ENCODE measurements at regions not wholly inside any gene's neighbourhood (a gene's known extent, or its start where the extent isn't known, plus 50 kb on each side); places are given as distances from the start of the nearest gene placed in this dataset.
"Not testable (repeated sequence)": the region's sequence is repeated elsewhere in the genome, so short reads cannot be mapped to it uniquely, and the experiment has no call there.

DNA sequence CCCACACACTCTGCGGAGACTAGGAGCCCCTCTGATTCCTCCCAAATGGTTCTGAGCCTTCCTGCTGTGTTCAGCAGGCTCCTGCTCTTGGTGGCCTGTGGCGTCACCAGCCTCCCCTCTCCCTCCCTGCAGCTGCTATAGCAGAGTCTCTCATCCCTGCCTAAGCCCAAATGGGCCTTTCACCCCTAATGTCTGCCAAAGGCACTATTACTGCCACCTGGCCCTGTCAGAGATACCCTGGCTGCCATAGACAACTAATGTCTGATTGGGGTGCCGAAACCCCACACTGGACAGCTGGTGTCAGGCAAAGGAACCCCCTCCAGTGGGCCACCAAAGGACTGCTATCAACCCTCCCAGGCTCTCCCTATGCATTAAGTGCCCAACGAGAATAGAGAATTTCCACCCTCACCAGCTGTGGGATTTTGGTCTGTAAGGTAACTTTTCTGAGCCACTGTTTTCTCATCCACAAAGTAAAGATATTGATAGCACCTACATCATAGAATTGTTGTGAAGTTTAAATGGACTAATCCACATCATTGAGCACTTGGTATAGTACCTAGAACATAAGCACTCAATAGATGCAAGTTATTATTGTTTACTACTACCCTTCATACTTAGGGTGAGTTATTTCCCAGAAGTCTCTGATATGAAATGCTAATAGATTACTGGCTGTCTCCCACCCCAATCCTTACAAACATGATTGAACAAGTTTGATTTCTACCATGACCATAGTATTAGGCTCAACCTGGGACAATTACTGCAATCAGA is 421.3 kb downstream of the MID1IP1 start:
- no peak for DNase-seq (ENCODE audit: low read depth)

DNA sequence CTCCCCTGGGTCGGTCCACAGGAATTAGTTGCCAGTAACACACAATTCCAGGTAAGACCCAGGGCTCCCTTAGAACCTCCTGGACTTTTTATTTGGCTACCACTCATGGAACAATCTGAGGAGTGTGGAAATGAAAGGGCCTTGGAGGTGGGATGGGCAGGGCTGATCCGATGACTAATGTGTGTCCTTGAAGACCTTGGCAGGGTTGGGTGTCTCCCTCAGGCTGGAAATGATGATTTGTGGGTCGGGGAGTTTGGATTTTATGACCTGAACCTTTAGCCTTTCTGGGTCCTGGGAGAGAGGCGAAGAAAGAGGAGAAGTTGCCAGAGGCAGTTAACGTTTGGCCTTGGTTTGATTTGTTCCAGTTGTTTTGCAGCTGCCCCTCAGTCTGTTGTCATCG is 425.0 kb downstream of the MID1IP1 start:
- DNase-seq (ENCODE audit: low read depth), result no peak

DNA sequence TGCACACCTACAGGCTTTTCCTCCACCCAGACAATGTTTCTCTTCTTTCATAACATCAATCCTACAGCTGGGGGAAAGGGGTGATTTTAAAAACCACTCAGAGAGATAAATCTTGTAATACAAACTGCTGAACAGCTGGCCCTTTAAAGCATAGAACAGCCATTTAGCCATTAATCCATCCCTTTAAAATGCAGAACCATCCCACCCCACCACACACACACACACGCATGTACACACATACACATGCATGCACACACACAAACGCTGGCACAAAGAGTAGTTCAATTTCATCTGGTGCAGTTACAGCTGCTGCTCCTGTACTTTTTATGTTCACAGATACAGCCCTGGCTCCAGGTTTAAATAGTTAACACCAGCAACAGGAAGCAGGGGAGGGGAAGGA is 426.1 kb downstream of the MID1IP1 start:
- DNase-seq (ENCODE audit: low read depth), result no peak

DNA sequence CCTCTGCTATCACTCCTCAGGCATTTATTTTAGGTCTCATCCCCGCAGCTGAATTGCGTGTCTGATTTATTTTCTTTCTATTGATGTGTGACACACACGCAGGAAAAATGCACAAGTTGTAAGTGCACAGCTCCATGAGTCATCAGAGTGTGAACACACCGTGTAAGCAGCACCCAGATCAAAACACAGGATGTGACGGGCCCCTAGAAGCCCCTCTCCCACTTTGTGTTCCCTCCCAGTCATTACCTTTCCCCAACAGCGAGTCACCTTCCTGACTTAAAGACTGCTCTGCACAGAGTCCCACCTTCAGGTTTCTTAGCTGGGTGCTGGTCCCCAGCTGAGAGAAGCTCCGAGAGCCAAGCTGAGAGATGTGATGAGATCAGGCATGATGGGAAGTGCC is 436.7 kb downstream of the MID1IP1 start:
- DNase-seq (ENCODE audit: low read depth), result no peak

DNA sequence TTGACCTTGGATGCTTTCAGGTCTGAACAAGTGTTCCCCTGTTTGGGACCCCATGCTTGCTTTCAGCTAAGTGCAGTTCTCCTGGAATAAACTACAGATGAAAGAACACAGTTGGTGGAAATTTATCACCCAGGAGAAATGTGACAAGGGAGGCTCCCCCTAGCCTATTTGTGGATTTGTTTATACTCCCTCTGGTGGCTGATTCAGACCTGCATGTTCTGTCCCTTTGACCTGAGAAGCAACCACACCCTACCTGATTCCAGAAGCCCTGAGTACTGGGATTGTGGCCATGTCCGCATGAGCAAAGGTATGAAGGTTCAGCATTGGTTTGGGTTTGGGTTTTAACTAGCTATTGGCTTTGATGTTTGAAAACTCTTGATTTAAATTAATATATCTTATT is 440.9 kb downstream of the MID1IP1 start:
- peak; percentile 12 for DNase-seq (ENCODE audit: low read depth)

DNA sequence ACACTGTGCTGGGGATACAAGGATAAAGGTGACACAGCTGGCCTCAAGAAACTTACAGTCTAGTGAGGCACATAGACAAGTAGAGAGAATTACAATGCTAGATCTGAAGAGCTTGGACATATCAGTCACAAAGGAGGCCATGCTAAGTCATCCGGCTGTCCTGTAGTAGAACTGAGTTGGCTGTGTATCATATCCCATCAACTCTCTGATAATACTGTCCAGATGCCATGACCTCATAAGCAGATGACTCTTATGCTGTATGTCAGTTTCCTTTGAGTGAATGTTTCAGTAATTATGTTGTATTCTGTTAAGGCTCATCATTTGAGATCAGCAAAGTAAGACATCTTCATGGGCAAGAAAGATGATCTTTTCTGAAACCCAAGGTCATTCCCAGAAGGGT is 442.9 kb downstream of the MID1IP1 start:
- DNase-seq (ENCODE audit: low read depth), result no peak

DNA sequence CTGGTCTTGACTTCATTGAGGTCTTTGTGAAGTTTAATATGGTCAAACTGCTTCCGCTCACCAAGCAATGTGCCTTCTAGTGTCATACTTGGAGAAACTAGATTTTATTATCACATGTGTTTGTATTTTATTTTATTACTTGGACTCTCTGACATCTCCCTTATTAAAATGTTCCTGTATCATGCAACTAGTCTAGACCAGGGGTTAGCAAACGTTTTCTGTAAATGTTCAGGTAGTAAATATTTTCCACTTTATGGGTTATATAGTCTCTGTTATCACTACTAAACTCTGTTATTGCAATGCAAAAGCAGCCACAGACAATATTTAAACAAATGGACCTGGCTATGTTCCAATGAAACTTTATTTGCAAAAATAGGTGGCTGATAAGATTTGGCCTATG is 443.8 kb downstream of the MID1IP1 start:
- DNase-seq (ENCODE audit: low read depth), result no peak

DNA sequence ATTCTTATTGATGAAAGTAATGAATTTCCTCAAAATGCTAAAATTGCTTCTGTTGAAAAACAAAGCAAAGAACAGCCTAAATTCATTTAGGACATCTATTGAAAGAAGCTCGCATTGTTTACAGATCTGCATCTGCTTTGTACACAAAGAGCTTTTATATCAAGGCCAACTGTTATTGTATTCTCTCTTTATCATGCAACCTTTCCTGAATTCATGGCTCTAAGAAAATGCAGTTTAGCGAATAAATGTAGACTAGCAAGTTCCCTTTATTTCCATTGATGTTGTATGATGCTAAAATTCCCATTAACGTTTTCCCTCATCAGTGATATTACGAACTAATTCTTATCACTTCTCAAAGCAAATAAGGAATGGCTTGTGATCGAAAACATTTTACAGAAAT is 446.3 kb downstream of the MID1IP1 start:
- no peak for DNase-seq (ENCODE audit: low read depth)

DNA sequence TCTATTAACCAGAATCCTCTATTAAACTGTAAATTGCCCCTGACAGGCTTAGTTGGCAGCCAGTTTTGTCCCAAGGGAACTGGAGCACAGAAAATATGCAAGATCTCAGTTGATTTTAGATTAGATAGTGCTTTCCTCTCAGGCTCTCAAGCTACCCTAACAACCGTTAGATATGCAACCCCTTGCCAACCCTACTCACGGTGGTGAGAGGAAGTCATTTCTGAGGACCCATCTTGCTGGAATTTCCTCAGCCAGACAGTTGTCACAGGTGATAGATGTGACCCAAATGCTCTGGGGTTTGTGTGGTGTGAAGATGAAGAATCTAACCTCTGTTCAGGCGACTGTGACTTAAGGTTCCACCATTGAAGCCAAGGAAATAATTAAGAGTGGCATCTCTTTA is 447.1 kb downstream of the MID1IP1 start:
- no peak for DNase-seq (ENCODE audit: low read depth)

DNA sequence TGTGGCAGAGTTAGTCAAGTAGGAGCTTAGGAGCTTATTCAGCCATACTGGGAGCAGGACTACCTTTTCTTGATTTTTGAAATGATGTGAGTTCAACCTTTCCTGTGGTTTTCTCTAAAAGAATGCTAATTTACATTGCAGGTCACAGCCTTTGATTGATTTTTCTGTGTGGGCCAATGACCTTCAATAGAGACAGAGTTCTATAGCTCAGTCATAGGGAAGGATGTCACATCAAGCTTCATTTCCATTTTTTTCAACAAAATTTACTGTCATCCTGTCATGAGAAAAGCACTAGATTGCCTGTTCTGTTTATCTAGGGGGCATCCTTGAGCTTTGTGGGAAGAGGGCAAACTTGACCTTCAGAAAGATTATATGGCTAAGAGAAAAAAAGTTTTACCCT is 448.7 kb downstream of the MID1IP1 start:
- no peak for DNase-seq (ENCODE audit: low read depth)

DNA sequence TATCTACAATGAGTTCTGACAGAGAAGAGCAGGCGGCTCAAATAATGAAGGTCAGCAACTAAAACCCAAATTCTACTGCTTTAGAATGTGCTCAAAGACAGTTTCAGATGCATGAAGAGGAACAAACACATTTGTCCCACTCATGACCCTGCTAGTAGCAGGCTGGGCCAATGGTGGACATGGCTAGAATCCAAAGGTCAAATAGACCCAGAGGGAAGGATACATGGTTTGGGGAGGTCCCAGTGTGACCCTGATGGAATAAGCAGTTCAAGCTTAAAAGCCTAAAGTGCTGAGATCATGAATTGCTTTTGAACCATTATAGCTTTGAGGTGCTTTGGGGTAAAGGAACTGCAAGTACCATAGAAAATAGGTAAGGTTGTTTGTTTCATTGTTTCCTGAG is 450.7 kb downstream of the MID1IP1 start:
- DNase-seq (ENCODE audit: low read depth), result no peak

DNA sequence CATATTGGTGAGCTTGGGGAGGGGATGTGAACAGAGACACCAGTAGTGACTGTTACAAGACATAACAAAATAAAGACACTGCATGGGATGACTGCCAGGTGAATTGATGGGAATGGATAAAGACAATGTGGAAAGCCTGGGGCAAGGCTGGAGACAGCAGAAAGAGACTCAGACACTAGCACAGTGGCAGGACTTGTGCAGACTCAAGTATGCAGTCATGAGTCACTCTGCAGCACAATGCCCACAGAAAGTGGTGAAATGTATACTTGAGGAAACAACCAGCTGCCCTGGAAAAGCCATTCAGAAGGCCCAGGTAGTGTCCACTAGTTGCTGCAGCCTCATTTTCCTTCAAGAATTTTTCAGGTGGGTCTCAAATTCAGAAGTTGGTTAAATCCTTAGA is 452.3 kb downstream of the MID1IP1 start:
- DNase-seq (ENCODE audit: low read depth), result peak; percentile 2

DNA sequence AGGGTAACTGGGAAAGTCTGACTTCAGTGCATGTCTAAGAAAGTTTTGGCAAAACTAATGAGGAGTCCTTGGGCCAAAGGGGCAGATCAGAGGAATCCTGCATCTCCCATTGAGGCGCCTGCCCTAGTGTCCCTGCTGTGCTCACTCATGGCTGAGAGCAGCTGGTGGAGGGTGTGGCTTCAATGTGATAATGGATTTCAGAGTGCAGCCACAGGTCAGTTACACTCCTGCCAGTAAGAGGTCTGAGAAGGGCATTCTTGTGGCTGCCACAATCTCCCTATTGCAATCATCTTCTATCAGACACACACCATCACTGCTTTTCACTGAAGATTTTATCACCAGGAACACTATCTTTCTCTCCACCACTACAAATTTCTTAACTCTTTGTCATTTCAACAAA is 457.1 kb downstream of the MID1IP1 start:
- DNase-seq (ENCODE audit: low read depth), result peak; percentile 4

DNA sequence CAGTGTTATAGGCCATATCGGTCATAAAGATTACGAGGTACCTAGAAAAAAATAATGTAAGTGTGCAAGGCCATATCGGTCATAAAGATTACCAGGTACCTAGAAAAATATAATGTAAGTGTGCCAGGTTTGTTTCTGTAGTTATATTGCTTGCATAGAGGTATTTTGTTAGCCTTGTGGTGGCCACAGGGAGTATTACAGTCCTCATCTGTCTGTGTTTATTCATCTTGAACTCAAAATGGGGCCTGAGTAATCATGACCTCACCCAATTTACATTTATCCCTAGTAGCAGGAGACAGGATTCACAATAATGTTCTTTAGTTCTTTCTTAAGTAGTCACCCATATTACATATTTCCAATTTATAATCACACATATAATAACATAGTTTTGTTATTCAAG is 459.7 kb downstream of the MID1IP1 start:
- DNase-seq (ENCODE audit: low read depth), result peak; percentile 13

DNA sequence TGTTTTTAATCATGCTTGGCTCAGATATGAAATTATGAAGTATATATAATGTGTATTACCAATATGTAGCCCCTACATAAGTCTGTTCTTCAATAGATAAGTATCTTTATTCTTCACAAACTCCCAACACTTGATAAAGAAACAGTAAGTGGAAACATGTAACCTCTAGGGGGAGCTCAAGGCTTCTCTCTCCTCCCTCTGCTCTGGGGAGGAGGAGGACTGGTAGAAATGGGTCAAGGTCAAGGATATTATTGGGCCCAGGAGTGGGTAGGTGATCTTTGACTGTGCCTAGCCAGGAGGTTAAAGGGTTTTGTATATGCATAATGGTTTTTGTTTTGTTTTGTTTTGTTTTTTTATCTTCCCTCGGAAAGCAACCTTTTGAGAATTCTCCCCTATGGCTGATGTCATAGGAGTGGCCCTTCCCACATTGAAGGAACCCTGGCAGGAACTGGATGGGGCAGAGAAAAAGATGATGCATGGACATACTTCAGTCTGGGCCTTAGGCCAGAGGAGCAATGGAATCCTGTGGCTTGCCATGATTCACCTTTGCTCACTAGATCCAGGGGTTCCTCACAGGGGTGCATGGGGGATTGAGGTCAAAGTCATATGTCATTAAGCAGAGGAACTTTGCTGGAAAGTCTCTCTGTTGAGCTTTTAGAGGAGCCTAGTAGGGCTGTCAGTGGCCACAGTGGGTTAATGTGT is 460.3 kb downstream of the MID1IP1 start:
- DNase-seq (ENCODE audit: low read depth), result peak; percentile 45

DNA sequence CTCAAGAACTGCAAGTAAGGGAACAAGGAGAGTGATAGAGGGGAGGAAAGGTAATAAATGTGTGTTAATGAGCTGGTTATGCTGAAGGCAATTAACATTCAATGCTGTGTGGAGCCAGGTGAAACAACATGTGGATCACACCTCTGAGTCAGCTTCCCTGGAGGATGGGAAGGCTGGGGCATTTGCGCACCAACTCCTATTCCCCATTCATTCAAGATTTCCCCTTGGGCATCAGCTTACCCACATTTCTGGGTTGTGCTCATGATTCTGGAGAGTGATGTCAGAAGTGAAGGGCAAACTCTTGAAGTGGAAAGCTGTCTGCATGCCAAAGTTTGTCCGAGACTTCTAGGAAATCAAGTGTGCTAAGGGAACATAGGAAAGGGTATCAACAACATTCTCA is 461.4 kb downstream of the MID1IP1 start:
- no peak for DNase-seq (ENCODE audit: low read depth)

DNA sequence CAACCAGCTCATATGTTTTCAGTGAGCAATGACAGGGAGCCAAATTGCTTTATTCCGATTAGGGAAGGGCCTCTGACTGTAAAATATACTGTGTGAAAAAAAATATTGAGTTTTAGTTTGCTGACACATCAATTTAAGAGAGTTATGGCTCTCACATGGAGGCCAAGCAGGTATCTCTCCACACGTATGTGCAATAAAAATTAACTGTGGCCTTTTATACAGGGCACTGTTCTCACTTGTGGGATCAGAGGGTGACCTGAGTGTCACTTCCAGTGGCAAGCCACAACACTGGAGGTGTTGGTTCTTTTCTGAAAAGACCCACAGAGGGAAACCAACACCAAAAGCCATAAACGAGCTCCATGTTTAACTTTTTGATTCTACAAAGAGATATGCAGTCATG is 462.8 kb downstream of the MID1IP1 start:
- no peak for DNase-seq (ENCODE audit: low read depth)

DNA sequence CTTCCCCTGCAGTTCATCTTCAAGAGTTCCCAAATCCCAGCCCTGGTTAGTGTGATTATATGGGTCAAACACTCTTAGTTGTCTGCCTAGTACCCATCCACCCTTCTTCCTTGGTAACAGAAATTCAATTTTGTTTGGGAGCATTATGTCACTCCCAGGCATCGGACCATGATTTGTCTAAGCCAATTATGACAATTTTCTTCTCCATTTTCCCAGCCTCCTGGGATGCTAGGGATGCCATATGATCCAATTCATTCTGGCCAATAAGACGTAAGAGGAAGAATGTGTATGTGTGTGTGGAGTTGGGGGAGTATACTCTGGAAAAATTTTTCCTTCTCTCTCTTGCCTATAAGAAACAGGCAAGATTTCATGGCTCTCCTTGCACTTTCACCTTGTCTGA is 465.9 kb downstream of the MID1IP1 start:
- no peak for DNase-seq (ENCODE audit: low read depth)

DNA sequence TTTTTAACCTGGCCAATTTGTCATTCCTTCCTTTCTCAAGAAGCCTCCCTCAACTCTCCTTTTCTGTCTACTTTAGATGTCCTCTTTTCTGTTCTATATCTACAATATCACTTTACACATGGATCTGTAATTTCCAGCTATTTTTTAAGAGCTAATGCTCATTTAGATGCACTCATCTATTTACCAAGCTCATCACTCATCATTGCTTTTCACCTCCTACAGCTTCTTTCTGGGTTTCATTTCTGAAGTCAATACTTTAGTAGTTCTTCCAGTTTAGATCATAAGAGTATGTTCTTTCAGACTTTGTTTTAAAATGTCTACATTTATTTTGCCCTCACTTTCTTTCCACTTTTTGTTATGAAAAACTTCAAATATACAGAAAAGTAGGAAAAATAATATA is 466.9 kb downstream of the MID1IP1 start:
- no peak for DNase-seq (ENCODE audit: low read depth)

DNA sequence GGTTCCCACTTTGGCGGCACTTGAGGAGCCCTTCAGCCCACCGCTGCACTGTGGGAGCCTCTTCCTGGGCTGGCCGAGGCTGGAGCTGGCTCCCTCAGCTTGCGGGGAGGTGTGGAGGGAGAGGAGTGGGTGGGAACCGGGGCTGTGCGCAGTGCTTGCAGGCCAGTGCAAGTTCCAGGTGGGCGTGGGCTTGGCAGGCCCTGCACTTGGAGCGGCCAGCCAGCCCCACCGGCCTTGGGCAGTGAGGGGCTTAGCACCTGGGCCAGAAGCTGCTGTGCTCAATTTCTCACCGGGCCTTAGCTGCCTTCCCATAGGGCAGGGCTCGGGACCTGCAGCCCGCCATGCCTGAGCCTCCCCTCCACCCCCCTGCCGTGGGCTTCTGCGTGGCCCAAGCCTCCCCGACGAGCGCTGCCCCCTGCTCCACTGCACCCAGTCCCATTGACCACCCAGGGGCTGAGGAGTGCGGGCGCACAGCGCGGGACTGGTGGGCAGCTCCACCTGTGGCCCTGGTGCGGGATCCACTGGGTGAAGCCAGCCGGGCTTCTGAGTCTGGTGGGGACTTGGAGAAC is 474.3 kb downstream of the MID1IP1 start:
- no peak for DNase-seq (ENCODE audit: low read depth)

DNA sequence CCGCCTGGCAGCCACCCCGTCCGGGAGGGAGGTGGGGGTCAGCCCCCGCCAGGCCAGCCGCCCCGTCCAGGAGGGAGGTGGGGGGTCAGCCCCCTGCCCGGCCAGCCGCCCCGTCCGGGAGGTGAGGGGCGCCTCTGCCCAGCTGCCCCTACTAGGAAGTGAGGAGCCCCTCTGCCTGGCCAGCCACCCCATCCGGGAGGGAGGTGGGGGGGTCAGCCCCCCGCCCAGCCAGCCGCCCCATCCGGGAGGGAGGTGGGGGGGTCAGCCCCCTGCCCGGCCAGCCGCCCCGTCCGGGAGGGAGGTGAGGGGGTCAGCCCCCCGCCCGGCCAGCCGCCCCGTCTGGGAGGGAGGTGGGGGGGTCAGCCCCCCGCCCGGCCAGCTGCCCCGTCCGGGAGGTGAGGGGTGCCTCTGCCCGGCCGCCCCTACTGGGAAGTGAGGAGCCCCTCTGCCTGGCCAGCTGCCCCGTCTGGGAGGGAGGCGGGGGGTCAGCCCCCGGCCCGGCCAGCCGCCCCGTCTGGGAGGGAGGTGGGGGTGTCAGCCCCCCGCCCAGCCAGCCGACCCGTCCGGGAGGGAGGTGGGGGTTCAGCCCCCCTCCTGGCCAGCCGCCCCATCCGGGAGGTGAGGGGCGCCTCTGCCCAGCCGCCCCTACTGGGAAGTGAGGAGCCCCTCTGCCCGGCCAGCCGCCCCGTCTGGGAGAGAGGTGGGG is 476.6 kb downstream of the MID1IP1 start:
- not testable (repeated sequence) for DNase-seq (ENCODE audit: low read depth)

DNA sequence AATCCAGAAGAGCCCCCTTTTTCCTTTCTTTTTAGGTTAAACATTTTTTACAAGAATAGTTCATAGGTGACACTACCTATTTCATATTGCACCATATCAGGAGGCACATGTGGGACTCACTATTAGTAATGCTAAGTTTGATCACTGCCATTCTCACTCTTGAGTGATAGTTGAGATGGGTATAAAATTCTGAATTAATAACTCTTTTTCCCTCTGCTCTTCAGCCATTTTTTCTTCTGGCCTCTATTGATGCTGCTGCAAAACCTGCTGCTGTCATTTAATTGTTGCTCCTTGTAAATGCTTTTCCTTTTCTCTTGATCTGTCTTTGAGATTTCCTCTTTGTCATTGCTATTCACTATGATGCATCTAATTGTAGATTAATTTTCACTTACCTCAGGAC is 482.0 kb downstream of the MID1IP1 start:
- DNase-seq (ENCODE audit: low read depth), result no peak

DNA sequence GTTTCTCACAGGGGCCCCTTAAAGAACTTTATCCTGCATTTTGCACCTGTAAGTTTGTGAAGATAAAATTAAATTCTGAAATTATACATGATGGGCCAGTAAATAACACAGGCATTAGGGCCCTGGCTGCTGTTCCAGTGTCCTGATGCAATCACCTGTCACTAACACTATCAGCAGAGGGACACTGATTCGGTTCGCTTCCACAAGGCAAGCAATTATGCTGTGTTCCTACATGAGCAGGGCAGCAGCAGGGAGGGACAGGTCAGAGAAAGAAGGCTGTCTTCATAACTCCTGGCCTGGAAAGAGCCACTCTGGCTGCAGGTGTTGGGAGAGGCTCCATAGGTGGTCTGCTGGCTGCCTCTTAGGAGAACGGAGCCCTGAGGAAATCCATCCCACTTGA is 487.3 kb downstream of the MID1IP1 start:
- DNase-seq (ENCODE audit: low read depth), result no peak

All from iris pigment epithelial cell (primary cell).